Liver (tissue), 8 donors: ENCODE measurements at regions not wholly inside any gene's neighbourhood (a gene's known extent, or its start where the extent isn't known, plus 50 kb on each side); places are given as distances from the start of the nearest gene placed in this dataset.

Source experiments
- DNase-seq: peaks from one replicate; pipeline ENCODE4 v3.0.0-alpha.2; 2017; ENCODE audit warnings: low spot score
- H3K27ac ChIP-seq, 2 donors: one replicate each; pipeline ENCODE4 v1.7.0; 2013; ENCODE audit warnings: inconsistent platforms in 2 of 2, low read length in 2 of 2, control low read depth in 1 of 2, low read depth in 1 of 2, mild to moderate bottlenecking in 1 of 2
- H3K27me3 ChIP-seq, 4 donors: one replicate each; pipeline versions ENCODE4 v1.6.1 to v1.7.0; 2013; ENCODE audit warnings: low read length in 3 of 4, inconsistent platforms in 1 of 4, mild to moderate bottlenecking in 1 of 4, moderate library complexity in 1 of 4; ENCODE audit not compliant: control insufficient read depth in 4 of 4, insufficient read depth in 4 of 4
- H3K36me3 ChIP-seq, 4 donors: one replicate each; pipeline versions ENCODE4 v1.6.1 to v1.7.0; 2013; ENCODE audit warnings: low read length in 3 of 4, mild to moderate bottlenecking in 3 of 4, low read depth in 1 of 4, moderate library complexity in 1 of 4; ENCODE audit not compliant: control insufficient read depth in 4 of 4, insufficient read depth in 3 of 4
- H3K4me1 ChIP-seq, 4 donors: one replicate each; pipeline versions ENCODE4 v1.6.1 to v1.7.0; 2013; ENCODE audit warnings: low read length in 3 of 4, mild to moderate bottlenecking in 3 of 4, moderate library complexity in 1 of 4; ENCODE audit not compliant: control insufficient read depth in 4 of 4, insufficient read depth in 4 of 4
- H3K4me3 ChIP-seq, 3 donors: one replicate each; pipeline versions ENCODE4 v1.6.1 to v1.7.0; 2013; ENCODE audit warnings: low read length in 3 of 3, control low read depth in 1 of 3, low read depth in 1 of 3, mild to moderate bottlenecking in 1 of 3
- H3K9ac ChIP-seq, 2 donors: one replicate each; pipeline ENCODE4 v1.7.0; 2013; ENCODE audit warnings: low read length in 2 of 2, mild to moderate bottlenecking in 2 of 2, moderate library complexity in 2 of 2, control low read depth in 1 of 2, low read depth in 1 of 2
- H3K9me3 ChIP-seq, 4 donors: one replicate each; pipeline versions ENCODE4 v1.6.1 to v1.7.0; 2013; ENCODE audit warnings: low read length in 3 of 4; ENCODE audit not compliant: control insufficient read depth in 4 of 4
- ATF3 ChIP-seq: IDR thresholded peaks from 2 replicates; pipeline ENCODE4 v1.6.1; 2016; ENCODE audit warnings: antibody characterized with exemption
- CTCF ChIP-seq: fragments of 150-350 bp; IDR thresholded peaks from 2 replicates; pipeline ENCODE4 v1.5.1; 2017; ENCODE audit warnings: improper control_type of control experiment, low read depth, low read length; ENCODE audit not compliant: missing input control
- EGR1 ChIP-seq, 2 donors: IDR thresholded peaks; 2 replicates each; pipeline ENCODE4 v1.6.1; 2016 to 2018; ENCODE audit warnings: antibody characterized with exemption in 2 of 2, low read depth in 2 of 2
- FOXA1 ChIP-seq: IDR thresholded peaks from 2 replicates; pipeline ENCODE4 v1.6.1; 2016; ENCODE audit warnings: antibody characterized with exemption
- FOXA2 ChIP-seq: IDR thresholded peaks from 2 replicates; pipeline ENCODE4 v1.6.1; 2016; ENCODE audit warnings: antibody characterized with exemption
- GABPA ChIP-seq, 2 donors: IDR thresholded peaks in 1 of 2; conservative IDR thresholded peaks in 1 of 2; 2 replicates each; pipeline ENCODE4 v1.6.1; 2016; ENCODE audit warnings: antibody characterized with exemption in 2 of 2, mild to moderate bottlenecking in 1 of 2, moderate library complexity in 1 of 2
- HNF4A ChIP-seq, 2 donors: conservative IDR thresholded peaks; 2 replicates each; pipeline ENCODE4 v1.6.1; 2016; ENCODE audit warnings: antibody characterized with exemption in 2 of 2, mild to moderate bottlenecking in 2 of 2
- HNF4G ChIP-seq: IDR thresholded peaks from 2 replicates; pipeline ENCODE4 v1.6.1; 2016; ENCODE audit warnings: antibody characterized with exemption
- MAX ChIP-seq: IDR thresholded peaks from 2 replicates; pipeline ENCODE4 v1.6.1; 2016; ENCODE audit warnings: antibody characterized with exemption
- NR2F2 ChIP-seq: IDR thresholded peaks from 2 replicates; pipeline ENCODE4 v1.6.1; 2016; ENCODE audit warnings: antibody characterized with exemption
- RAD21 ChIP-seq, 2 donors: IDR thresholded peaks; 2 replicates each; pipeline ENCODE4 v1.6.1; 2016; ENCODE audit warnings: antibody characterized with exemption in 2 of 2, mild to moderate bottlenecking in 2 of 2
- REST ChIP-seq: IDR thresholded peaks from 2 replicates; pipeline ENCODE4 v1.6.1; 2016; ENCODE audit warnings: antibody characterized with exemption, mild to moderate bottlenecking
- RXRA ChIP-seq, 2 donors: IDR thresholded peaks; 2 replicates each; pipeline ENCODE4 v1.6.1; 2017 to 2018; ENCODE audit warnings: antibody characterized with exemption in 2 of 2, mild to moderate bottlenecking in 1 of 2
- SP1 ChIP-seq: IDR thresholded peaks from 2 replicates; pipeline ENCODE4 v1.6.1; 2018; ENCODE audit warnings: antibody characterized with exemption, mild to moderate bottlenecking
- TAF1 ChIP-seq: conservative IDR thresholded peaks from 2 replicates; pipeline ENCODE4 v1.6.1; 2016; ENCODE audit warnings: antibody characterized with exemption, mild to moderate bottlenecking
- ZBTB33 ChIP-seq: IDR thresholded peaks from 2 replicates; pipeline ENCODE4 v1.6.1; 2016; ENCODE audit warnings: antibody characterized with exemption
- WGBS: extraction: QIAGEN DNeasy Blood & Tissue Kit; methylation state at CpG from one replicate; pipeline ENCODE4 v1.1.7; 2013; 5-methylcytosine and 5-hydroxymethylcytosine counted together
- donor health status: healthy.
- donor health status: healthy.
- donor health status: healthy.
- donor health status: healthy.
- donor health status: healthy.

GRCh38 chr7:366161-366803 is 76.3 kb downstream of the FOXL3 start:
- peaks cover 2 to 3% (median 2%) of the 10 kb centered on the region in 4 donors for H3K4me1 ChIP-seq
- no peak for TF ChIP-seq GABPA (IDR thresholded peaks at IDR 0.05 in 1 of 2, conservative IDR thresholded peaks at IDR 0.05 in 1 of 2)
- TF ChIP-seq EGR1 (IDR thresholded peaks at IDR 0.05; ENCODE audit: low read depth in 2 of 2): no peak
- TF ChIP-seq SP1: no peak
- TF ChIP-seq FOXA1: no peak
- TF ChIP-seq CTCF: no peak
- TF ChIP-seq MAX: no peak
- no peak for TF ChIP-seq RXRA (IDR thresholded peaks at IDR 0.05)
- no peak for TF ChIP-seq ZBTB33
- TF ChIP-seq TAF1: no peak
- no peak for TF ChIP-seq REST
- TF ChIP-seq RAD21 (IDR thresholded peaks at IDR 0.05): no peak
- no peak for TF ChIP-seq FOXA2
- TF ChIP-seq HNF4A (conservative IDR thresholded peaks at IDR 0.05): no peak
- no peak for TF ChIP-seq ATF3
- no peak for TF ChIP-seq HNF4G
- no peak for TF ChIP-seq NR2F2
- no peak for DNase-seq
- no peak overlapping the region for H3K9ac ChIP-seq
- H3K4me3 ChIP-seq: no peak overlapping the region
- no peaks in the 10 kb centered on the region for H3K36me3 ChIP-seq
- WGBS: 60% methylated on average over 18 of the region's 18 CpGs
- no peaks in the 10 kb centered on the region for H3K27me3 ChIP-seq
- H3K9me3 ChIP-seq: no peaks in the 10 kb centered on the region
- H3K27ac ChIP-seq: no peak overlapping the region
